K562 (cell line): ENCODE measurements at regions not wholly inside any gene's neighbourhood (a gene's known extent, or its start where the extent isn't known, plus 50 kb on each side); places are given as distances from the start of the nearest gene placed in this dataset.
A peak's percentile ranks its signal among the peaks of the same experiment; 100 is the strongest.

Experiments
- ATAC-seq: fragments of 200-7000 bp; cut with Tn5 transposase; 3 replicates; pipeline ENCODE4 v1.9.1; 2020; ENCODE audit warnings: moderate library complexity
- BruUV-seq: library from RNA; stranded (reverse); fragments of 400-500 nt; replicated peaks from 2 replicates; lab custom pipeline; 2021; lab: Mats Ljungman, UMichigan
- CTCF ChIA-PET: fragments of 300-600 bp; formaldehyde crosslinking; extraction: SDS; loops from one replicate; lab custom pipeline; 2021; ENCODE audit warnings: low intra/inter-chr PET ratio; lab: Yijun Ruan, JAX
- POLR2A ChIA-PET: fragments of 300-600, 350-650 bp; sonication (Branson Sonifier 250); formaldehyde crosslinking; extraction: SDS; loops from one replicate; lab custom pipeline; 2021; ENCODE audit warnings: antibody characterized with exemption, inconsistent platforms; lab: Yijun Ruan, JAX
- DNase-seq, 4 experiments: peaks; one replicate each; pipeline versions ENCODE4 v3.0.0 to v3.0.0-alpha.2; 2011 to 2018; ENCODE audit warnings: low spot score in 3 of 4, mixed read lengths in 3 of 4; ENCODE audit errors: extremely low read depth in 1 of 4
- FAIRE-seq: peaks from 2 replicates; lab custom pipeline; 2011; peaks lifted over from hg19 to GRCh38; lab: Jason Lieb, UNC
- H2AFZ ChIP-seq: 2 replicates; pipeline ENCODE4 v1.6.0; 2011; ENCODE audit warnings: low read depth, low read length, control low read depth, inconsistent platforms
- H3K27ac ChIP-seq: fragments of 200-600 bp; 3 replicates; pipeline ENCODE4 v1.8.0; 2011; ENCODE audit warnings: low read depth, mild to moderate bottlenecking, control low read depth, inconsistent platforms, low read length, moderate library complexity, mixed read lengths; ENCODE audit errors: extremely low read depth
- H3K27me3 ChIP-seq, 2 experiments: fragments of 300-600 bp in 1 of 2; 2 replicates in 1 of 2; 3 replicates in 1 of 2; pipeline versions ENCODE4 v1.6.0 to v1.8.0; 2011; ENCODE audit warnings: inconsistent platforms in 2 of 2, low read length in 2 of 2, mild to moderate bottlenecking in 1 of 2, mixed read lengths in 1 of 2, moderate library complexity in 1 of 2; ENCODE audit not compliant: control insufficient read depth in 2 of 2, insufficient read depth in 2 of 2
- H3K36me3 ChIP-seq: fragments of 300-600 bp; 3 replicates; pipeline ENCODE4 v1.8.0; 2011; ENCODE audit warnings: mild to moderate bottlenecking, low read length, inconsistent platforms; ENCODE audit not compliant: control insufficient read depth, insufficient read depth
- H3K4me1 ChIP-seq, 2 experiments: fragments of 200-600 bp in 1 of 2; replicated peaks in 1 of 2; 2 replicates in 1 of 2; 3 replicates in 1 of 2; pipeline versions ENCODE4 v1.5.1 to v1.8.0; 2011; ENCODE audit warnings: inconsistent platforms in 2 of 2, low read length in 2 of 2, mild to moderate bottlenecking in 1 of 2, mixed read lengths in 1 of 2, moderate library complexity in 1 of 2; ENCODE audit not compliant: control insufficient read depth in 2 of 2, insufficient read depth in 2 of 2
- H3K4me2 ChIP-seq: 2 replicates; pipeline ENCODE4 v1.6.1; 2011; ENCODE audit warnings: low read length, control low read depth, inconsistent platforms, mixed read lengths; ENCODE audit not compliant: insufficient read depth
- H3K4me3 ChIP-seq: fragments of 200-600 bp; sonication (generic), shearing (Covaris generic); 2 replicates; pipeline ENCODE4 v1.5.1; 2016; ENCODE audit warnings: control low read depth, inconsistent platforms
- H3K79me2 ChIP-seq: fragments of 200-600 bp; 3 replicates; pipeline ENCODE4 v1.8.0; 2011; ENCODE audit warnings: low read length, inconsistent platforms; ENCODE audit not compliant: control insufficient read depth, insufficient read depth
- H3K9ac ChIP-seq, 2 experiments: 2 replicates each; pipeline versions ENCODE4 v1.6.0 to v1.6.1; 2011; ENCODE audit warnings: low read depth in 2 of 2, low read length in 2 of 2, control low read depth in 1 of 2, inconsistent platforms in 1 of 2, mild to moderate bottlenecking in 1 of 2, mixed read lengths in 1 of 2; ENCODE audit not compliant: insufficient read depth in 1 of 2
- H3K9me1 ChIP-seq: one replicate; pipeline ENCODE4 v1.6.0; 2011; ENCODE audit warnings: inconsistent platforms, mild to moderate bottlenecking, low read length, moderate library complexity; ENCODE audit not compliant: control insufficient read depth, insufficient read depth
- H3K9me3 ChIP-seq: replicated peaks from 2 replicates; pipeline ENCODE4 v1.5.1; 2011; ENCODE audit warnings: low read depth, low read length, inconsistent platforms; ENCODE audit not compliant: control insufficient read depth, insufficient read depth
- H4K20me1 ChIP-seq: replicated peaks from 2 replicates; pipeline ENCODE4 v1.6.1; 2011; ENCODE audit warnings: low read length, inconsistent platforms, mixed read lengths; ENCODE audit not compliant: control insufficient read depth, insufficient read depth
- CC2D1A ChIP-seq: fragments of 450-650 bp; IDR thresholded peaks from 2 replicates; pipeline ENCODE4 v1.6.1; 2017; ENCODE audit warnings: mild to moderate bottlenecking
- MEIS2 ChIP-seq: fragments of 450-650 bp; IDR thresholded peaks from 2 replicates; pipeline ENCODE4 v1.6.1; 2014; ENCODE audit warnings: mild to moderate bottlenecking; ENCODE audit not compliant: partially characterized antibody
- NR1H2 ChIP-seq: sonication (generic); formaldehyde crosslinking; IDR thresholded peaks from 2 replicates; pipeline ENCODE4 v1.4.0; 2020; ENCODE audit warnings: mild to moderate bottlenecking, missing genetic modification reagents
- PBX2 ChIP-seq, 2 experiments: IDR thresholded peaks in 1 of 2; conservative IDR thresholded peaks in 1 of 2; 2 replicates each; pipeline ENCODE4 v1.6.1; 2016; ENCODE audit warnings: low read depth in 2 of 2, mild to moderate bottlenecking in 1 of 2, missing compliant biosample characterization in 1 of 2, missing genetic modification characterization in 1 of 2, moderate library complexity in 1 of 2
- POLR2B ChIP-seq: fragments of 450-650 bp; IDR thresholded peaks from 2 replicates; pipeline ENCODE4 v1.6.1; 2018; ENCODE audit warnings: low read depth; ENCODE audit not compliant: partially characterized antibody
- POLR2H ChIP-seq: IDR thresholded peaks from 2 replicates; pipeline ENCODE4 v1.6.1; 2016; ENCODE audit warnings: missing genetic modification characterization, low read depth, mild to moderate bottlenecking, control low read depth, missing compliant biosample characterization, moderate library complexity
- TAF7 ChIP-seq: fragments of 450-650 bp; IDR thresholded peaks from 2 replicates; pipeline ENCODE4 v1.6.1; 2016; ENCODE audit warnings: missing genetic modification characterization, missing compliant biosample characterization
- ZNF277 ChIP-seq: fragments of 250-450 bp; sonication (Bioruptor Pico); IDR thresholded peaks from 2 replicates; pipeline ENCODE4 v1.8.0; 2022; ENCODE audit warnings: inconsistent platforms, mild to moderate bottlenecking, moderate library complexity, borderline replicate concordance
- ZNF431 ChIP-seq: sonication (generic); formaldehyde crosslinking; IDR thresholded peaks from 2 replicates; pipeline ENCODE4 v1.8.0; 2022; ENCODE audit warnings: mild to moderate bottlenecking, missing genetic modification reagents
- WGBS: fragments of 100-300 bp; shearing (Covaris generic); methylation state at CpG from one replicate; pipeline ENCODE4 v1.1.6; 2016; ENCODE audit warnings: low coverage, mixed read lengths; ENCODE audit not compliant: insufficient coverage; ENCODE audit errors: missing lambda C conversion rate; 5-methylcytosine and 5-hydroxymethylcytosine counted together
- in situ Hi-C: fragments of 300-500 bp; cut with MboI; formaldehyde crosslinking; loops from 4 replicates; pipeline ENCODE4 v1.15.0; 2018; ENCODE audit warnings: inconsistent platforms, mixed read lengths
- intact Hi-C: fragments of 100-400 bp; cut with micrococcal nuclease; formaldehyde crosslinking; loops from 2 replicates; pipeline ENCODE4 v1.14.2; 2022

- H3K4me1 ChIP-seq, result no peaks in the 10 kb centered on the region; a peak in 2 of 5 replicates
- FAIRE-seq (no peak), ATAC-seq (peak; percentile 30), DNase-seq (no peak)
- H3K27me3 ChIP-seq, result no peaks in the 10 kb centered on the region
- H3K9me1 ChIP-seq, result no peaks in the 10 kb centered on the region
- peaks cover 12% of the 10 kb centered on the region; the same call in 1 of the 3 replicates for H3K36me3 ChIP-seq
- H4K20me1 ChIP-seq, result no peaks in the 10 kb centered on the region
- H3K4me3 ChIP-seq, result peak overlapping the region; percentile 47
- BruUV-seq, result no TSS peak
- in situ Hi-C loops (no loop called here), intact Hi-C loops (loop anchor here (5.0 to 10.0 kb wide), 3 partner anchors 140 to 207 kb away; no protein-coding TSS in a partner anchor)
- ChIA-PET CTCF (no interaction called here), POLR2A (no interaction called here)
- H3K4me2 ChIP-seq, result peak overlapping the region; percentile 39
- H3K79me2 ChIP-seq, result peaks cover 52% of the 10 kb centered on the region
- WGBS, result 33% methylated on average over 1 of the region's 1 CpG
- no peak overlapping the region for H3K27ac ChIP-seq
- H2AFZ ChIP-seq, result 0 out of 2 replicates have a peak overlapping the region, but pooled peaks have one; percentile 38
- peak overlapping the region in 1 of 2 experiments; percentile 27; a peak in 2 of 4 replicates for H3K9ac ChIP-seq
- TF ChIP-seq TAF7, result no peak
- peak; percentile 51 for TF ChIP-seq MEIS2
- H3K9me3 ChIP-seq, result peaks cover 6% of the 10 kb centered on the region; the same call in 1 of the 2 replicates
Measured at GRCh38 chr15:96132126-96132525, 198.4 kb upstream of the NR2F2 start.

GRCh38 chr15:96135166-96136093 is 195.1 kb upstream of the NR2F2 start:
- peak; percentile 83 for FAIRE-seq
- POLR2A ChIA-PET, result interaction anchor here (0.6 to 2.0 kb wide), 16 partner anchors 9 to 379 kb away, joined by 3 to 10 read pairs (median 3); no protein-coding TSS in a partner anchor
- peak; percentile 29 to 80 (median 48) for DNase-seq
- peaks cover 6% of the 10 kb centered on the region; the same call in 1 of the 2 replicates for H3K9me3 ChIP-seq
- H3K4me1 ChIP-seq, result no peaks in the 10 kb centered on the region; a peak in 2 of 5 replicates
- H3K79me2 ChIP-seq, result peaks cover 46% of the 10 kb centered on the region
- in situ Hi-C loops (no loop called here), intact Hi-C loops (loop anchor here (10.0 kb wide), 1 partner anchor 211 kb away; no protein-coding TSS in a partner anchor)
- 48% methylated on average over 30 of the region's 36 CpGs for WGBS
- H3K4me3 ChIP-seq, result peak overlapping the region; percentile 47
- H4K20me1 ChIP-seq, result no peaks in the 10 kb centered on the region
- ATAC-seq, result peak; percentile 74
- no peaks in the 10 kb centered on the region for H3K27me3 ChIP-seq
- H3K27ac ChIP-seq, result peak overlapping the region; percentile 89
- BruUV-seq, result TSS peak; percentile 89
- H3K4me2 ChIP-seq, result peak overlapping the region; percentile 72
- peak overlapping the region; percentile 67 for H2AFZ ChIP-seq
- peaks cover 4% of the 10 kb centered on the region; the same call in 1 of the 3 replicates for H3K36me3 ChIP-seq
- peak overlapping the region; percentile 74 to 85 for H3K9ac ChIP-seq
- CTCF ChIA-PET, result no interaction called here
- no peaks in the 10 kb centered on the region for H3K9me1 ChIP-seq
- TF ChIP-seq CC2D1A, result peak; percentile 96
- peak; percentile 89 for TF ChIP-seq POLR2H (tag)
- no peak for TF ChIP-seq ZNF277
- no peak for TF ChIP-seq PBX2 (CRISPR knock-in tag; IDR thresholded peaks at IDR 0.05; ENCODE audit: low read depth)
- TF ChIP-seq PBX2 (tag; conservative IDR thresholded peaks at IDR 0.05; ENCODE audit: low read depth), result no peak
- peak; percentile 86 for TF ChIP-seq POLR2B
- no peak for TF ChIP-seq ZNF431
- TF ChIP-seq NR1H2, result no peak
